Endothelial cell of hepatic sinusoid (primary cell): ENCODE measurements at regions not wholly inside any gene's neighbourhood (a gene's known extent, or its start where the extent isn't known, plus 50 kb on each side); places are given as distances from the start of the nearest gene placed in this dataset.

Source experiments
- in situ Hi-C: cut with HindIII; loops from 2 replicates; pipeline ENCODE4 v1.10.0; 2017; ENCODE audit warnings: low sequenced_read_pairs

GRCh38 chr4:184529283-184529682 lies 54.9 kb upstream of the IRF2 start:
- in situ Hi-C loops, result no loop called here

GRCh38 chr4:184528713-184529112 lies 54.4 kb upstream of the IRF2 start:
- in situ Hi-C loops, result no loop called here

GRCh38 chr4:184528051-184528450 lies 53.7 kb upstream of the IRF2 start:
- in situ Hi-C loops, result no loop called here

GRCh38 chr4:184526228-184526627 lies 51.9 kb upstream of the IRF2 start:
- in situ Hi-C loops, result no loop called here
